GM12878 (cell line): ENCODE measurements at regions not wholly inside any gene's neighbourhood (a gene's known extent, or its start where the extent isn't known, plus 50 kb on each side); places are given as distances from the start of the nearest gene placed in this dataset.

Source experiments
- ATAC-seq: fragments of 200-7000 bp; cut with Tn5 transposase; 3 replicates; pipeline ENCODE4 v1.9.1; 2020; ENCODE audit warnings: mild to moderate bottlenecking, moderate library complexity
- BruUV-seq: library from RNA; stranded (reverse); fragments of 400-500 nt; replicated peaks from 2 replicates; lab custom pipeline; 2021; lab: Mats Ljungman, UMichigan
- CTCF ChIA-PET: fragments of 300-600 bp; sonication (Branson Sonifier 250); formaldehyde crosslinking; extraction: SDS; loops from one replicate; lab custom pipeline; 2021; ENCODE audit warnings: inconsistent platforms; lab: Yijun Ruan, JAX
- POLR2A ChIA-PET: fragments of 350-600 bp; formaldehyde crosslinking; extraction: SDS; loops from one replicate; lab custom pipeline; 2021; ENCODE audit warnings: inconsistent platforms; lab: Charles Lee
- RAD21 ChIA-PET: fragments of 300-600 bp; sonication (Branson Sonifier 250); formaldehyde crosslinking; loops from one replicate; lab custom pipeline; 2023; ENCODE audit warnings: antibody characterized with exemption; ENCODE audit not compliant: unreplicated experiment; lab: Charles Lee
- SMC1A ChIA-PET: fragments of 300-600 bp; sonication (Branson Sonifier 250); formaldehyde crosslinking; loops from one replicate; lab custom pipeline; 2023; ENCODE audit not compliant: unreplicated experiment, uncharacterized antibody; lab: Charles Lee
- DNase-seq: peaks from one replicate; pipeline ENCODE4 v3.0.0-alpha.2; 2011; ENCODE audit warnings: low read depth, low spot score
- FAIRE-seq: peaks from 3 replicates; lab custom pipeline; 2011; peaks lifted over from hg19 to GRCh38; lab: Jason Lieb, UNC
- H2AFZ ChIP-seq: 2 replicates; pipeline ENCODE4 v1.6.0; 2011; ENCODE audit warnings: low read depth, low read length, control low read depth; ENCODE audit not compliant: control insufficient read depth
- H3K27ac ChIP-seq: 2 replicates; pipeline ENCODE4 v1.5.1; 2011; ENCODE audit warnings: control low read depth; ENCODE audit not compliant: control insufficient read depth, insufficient read depth
- H3K27me3 ChIP-seq, 2 experiments: replicated peaks in 1 of 2; 2 replicates each; pipeline versions ENCODE4 v1.6.0 to v1.6.1; 2011; ENCODE audit warnings: low read length in 1 of 2; ENCODE audit not compliant: control insufficient read depth in 2 of 2, insufficient read depth in 2 of 2
- H3K36me3 ChIP-seq, 2 experiments: 2 replicates each; pipeline ENCODE4 v1.5.1; 2011; ENCODE audit warnings: low read length in 1 of 2; ENCODE audit not compliant: control insufficient read depth in 2 of 2, insufficient read depth in 2 of 2
- H3K4me1 ChIP-seq: 2 replicates; pipeline ENCODE4 v1.6.1; 2011; ENCODE audit warnings: mild to moderate bottlenecking, low read length, moderate library complexity, mixed read lengths; ENCODE audit not compliant: control insufficient read depth, insufficient read depth
- H3K4me2 ChIP-seq: 2 replicates; pipeline ENCODE4 v1.6.0; 2011; ENCODE audit warnings: control low read depth; ENCODE audit not compliant: control insufficient read depth, insufficient read depth
- H3K4me3 ChIP-seq: fragments of 200-600 bp; sonication (generic); 2 replicates; pipeline ENCODE4 v1.5.1; 2016
- H3K79me2 ChIP-seq: 2 replicates; pipeline ENCODE4 v1.6.0; 2011; ENCODE audit warnings: low read length; ENCODE audit not compliant: control insufficient read depth, insufficient read depth
- H3K9ac ChIP-seq: 2 replicates; pipeline ENCODE4 v1.8.0; 2011; ENCODE audit warnings: low read length, control low read depth, mixed read lengths; ENCODE audit not compliant: control insufficient read depth, insufficient read depth
- H3K9me3 ChIP-seq: replicated peaks from 3 replicates; pipeline ENCODE4 v1.5.1; 2011; ENCODE audit warnings: mild to moderate bottlenecking, low read length; ENCODE audit not compliant: control insufficient read depth, insufficient read depth
- H4K20me1 ChIP-seq: 2 replicates; pipeline ENCODE4 v1.6.0; 2011; ENCODE audit not compliant: control insufficient read depth, insufficient read depth
- CEBPB ChIP-seq, 2 experiments: fragments of 150-350 bp in 1 of 2; IDR thresholded peaks; 2 replicates each; pipeline ENCODE4 v1.6.1; 2012 to 2014; ENCODE audit warnings: low read depth in 2 of 2, low read length in 2 of 2, borderline replicate concordance in 1 of 2, inconsistent platforms in 1 of 2
- ETV6 ChIP-seq, 2 experiments: fragments of 450-650 bp in 1 of 2; IDR thresholded peaks in 1 of 2; conservative IDR thresholded peaks in 1 of 2; 2 replicates each; pipeline ENCODE4 v1.6.1; 2014; ENCODE audit warnings: antibody characterized with exemption in 1 of 2, borderline replicate concordance in 1 of 2, low read depth in 1 of 2, mild to moderate bottlenecking in 1 of 2, moderate library complexity in 1 of 2
- JUND ChIP-seq: IDR thresholded peaks from 2 replicates; pipeline ENCODE4 v1.6.1; 2012; ENCODE audit warnings: low read depth, mild to moderate bottlenecking, low read length, improper control_type of control experiment, moderate library complexity
- MEF2B ChIP-seq: fragments of 450-650 bp; IDR thresholded peaks from 2 replicates; pipeline ENCODE4 v1.6.1; 2018; ENCODE audit warnings: mild to moderate bottlenecking, moderate library complexity; ENCODE audit not compliant: partially characterized antibody, poor library complexity, severe bottlenecking
- MLLT1 ChIP-seq: fragments of 450-650 bp; IDR thresholded peaks from 2 replicates; pipeline ENCODE4 v1.6.1; 2016; ENCODE audit warnings: mild to moderate bottlenecking
- MYB ChIP-seq: fragments of 150-350 bp; IDR thresholded peaks from 2 replicates; pipeline ENCODE4 v1.6.1; 2014; ENCODE audit warnings: mild to moderate bottlenecking, low read depth, low read length, borderline replicate concordance
- NFXL1 ChIP-seq: fragments of 450-650 bp; IDR thresholded peaks from 2 replicates; pipeline ENCODE4 v1.6.1; 2017; ENCODE audit warnings: antibody characterized with exemption, mild to moderate bottlenecking, borderline replicate concordance
- PAX8 ChIP-seq: fragments of 450-650 bp; IDR thresholded peaks from 2 replicates; pipeline ENCODE4 v1.6.1; 2017; ENCODE audit warnings: mild to moderate bottlenecking, moderate library complexity
- SP1 ChIP-seq: IDR thresholded peaks from one replicate; pipeline ENCODE4 v1.6.1; 2011; ENCODE audit warnings: low read depth, low read length
- SUPT20H ChIP-seq: IDR thresholded peaks from 2 replicates; pipeline ENCODE4 v1.6.1; 2011; ENCODE audit warnings: low read depth, mild to moderate bottlenecking, low read length, moderate library complexity, borderline replicate concordance; ENCODE audit not compliant: control insufficient read depth
- TAF1 ChIP-seq: IDR thresholded peaks from 2 replicates; pipeline ENCODE4 v1.6.1; 2011; ENCODE audit warnings: mild to moderate bottlenecking, low read depth, low read length, borderline replicate concordance
- ZNF207 ChIP-seq: fragments of 450-650 bp; IDR thresholded peaks from 2 replicates; pipeline ENCODE4 v1.6.1; 2014; ENCODE audit warnings: antibody characterized with exemption, mild to moderate bottlenecking, borderline replicate concordance
- ZNF622 ChIP-seq: fragments of 450-650 bp; IDR thresholded peaks from 2 replicates; pipeline ENCODE4 v1.6.1; 2017; ENCODE audit warnings: mild to moderate bottlenecking, inconsistent platforms
- WGBS: methylation state at CpG from one replicate; pipeline ENCODE4 v1.1.6; 2016; ENCODE audit warnings: low lambda C conversion rate; ENCODE audit not compliant: insufficient replicate concordance, insufficient coverage; ENCODE audit errors: missing lambda C conversion rate; 5-methylcytosine and 5-hydroxymethylcytosine counted together
- in situ Hi-C: fragments of 300-500 bp; cut with MboI; formaldehyde crosslinking; loops from 9 replicates; pipeline ENCODE4 v1.14.3; 2018; ENCODE audit warnings: mixed read lengths
- intact Hi-C: fragments of 100-400 bp; cut with micrococcal nuclease; formaldehyde crosslinking; loops from one replicate; pipeline ENCODE4 v1.14.2; 2022; ENCODE audit not compliant: unreplicated experiment
- TF ChIP-seq, protein P1 (sequence below): IDR thresholded peaks from 2 replicates; pipeline ENCODE4 v1.6.1; 2012; ENCODE audit warnings: low read depth, low read length, improper control_type of control experiment

- CTCF ChIA-PET: no interaction called here
- H3K36me3 ChIP-seq: no peaks in the 10 kb centered on the region
- WGBS: 24% methylated on average over 4 of the region's 4 CpGs
- RAD21 ChIA-PET: no interaction called here
- no peak overlapping the region for H3K4me2 ChIP-seq
- no peak overlapping the region for H2AFZ ChIP-seq
- SMC1A ChIA-PET: no interaction called here
- no TSS peak for BruUV-seq
- H3K9me3 ChIP-seq: no peaks in the 10 kb centered on the region
- no peaks in the 10 kb centered on the region for H3K4me1 ChIP-seq
- H3K27me3 ChIP-seq: no peaks in the 10 kb centered on the region
- H3K27ac ChIP-seq: no peak overlapping the region
- intact Hi-C loops: no loop called here
- no peak for FAIRE-seq
- no peaks in the 10 kb centered on the region for H4K20me1 ChIP-seq
- POLR2A ChIA-PET: no interaction called here
- no peak overlapping the region for H3K4me3 ChIP-seq
- TF ChIP-seq, protein P1, sequence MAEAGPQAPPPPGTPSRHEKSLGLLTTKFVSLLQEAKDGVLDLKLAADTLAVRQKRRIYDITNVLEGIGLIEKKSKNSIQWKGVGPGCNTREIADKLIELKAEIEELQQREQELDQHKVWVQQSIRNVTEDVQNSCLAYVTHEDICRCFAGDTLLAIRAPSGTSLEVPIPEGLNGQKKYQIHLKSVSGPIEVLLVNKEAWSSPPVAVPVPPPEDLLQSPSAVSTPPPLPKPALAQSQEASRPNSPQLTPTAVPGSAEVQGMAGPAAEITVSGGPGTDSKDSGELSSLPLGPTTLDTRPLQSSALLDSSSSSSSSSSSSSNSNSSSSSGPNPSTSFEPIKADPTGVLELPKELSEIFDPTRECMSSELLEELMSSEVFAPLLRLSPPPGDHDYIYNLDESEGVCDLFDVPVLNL: no peak
- TF ChIP-seq ETV6 (conservative IDR thresholded peaks at IDR 0.05 in 1 of 2, IDR thresholded peaks at IDR 0.05 in 1 of 2; ENCODE audit: borderline replicate concordance in 1 of 2, low read depth in 1 of 2) (no peak), SUPT20H (no peak), TAF1 (no peak), MYB (no peak), ZNF622 (no peak), MLLT1 (no peak), MEF2B (no peak), CEBPB (IDR thresholded peaks at IDR 0.05; ENCODE audit: borderline replicate concordance in 1 of 2, low read depth in 2 of 2, low read length in 2 of 2) (no peak), JUND (no peak), NFXL1 (no peak), PAX8 (no peak), ZNF207 (no peak), SP1 (no peak)
- no peaks in the 10 kb centered on the region for H3K79me2 ChIP-seq
- DNase-seq: no peak
- ATAC-seq: no peak
- no peak overlapping the region for H3K9ac ChIP-seq
- in situ Hi-C loops: no loop called here
Observed at GRCh38 chr7:68038621-68039314, 1042.1 kb downstream of the TYW1 start.
